ENCODE measurements at regions not wholly inside any gene's neighbourhood (a gene's known extent, or its start where the extent isn't known, plus 50 kb on each side); places are given as distances from the start of the nearest gene placed in this dataset.

DNA sequence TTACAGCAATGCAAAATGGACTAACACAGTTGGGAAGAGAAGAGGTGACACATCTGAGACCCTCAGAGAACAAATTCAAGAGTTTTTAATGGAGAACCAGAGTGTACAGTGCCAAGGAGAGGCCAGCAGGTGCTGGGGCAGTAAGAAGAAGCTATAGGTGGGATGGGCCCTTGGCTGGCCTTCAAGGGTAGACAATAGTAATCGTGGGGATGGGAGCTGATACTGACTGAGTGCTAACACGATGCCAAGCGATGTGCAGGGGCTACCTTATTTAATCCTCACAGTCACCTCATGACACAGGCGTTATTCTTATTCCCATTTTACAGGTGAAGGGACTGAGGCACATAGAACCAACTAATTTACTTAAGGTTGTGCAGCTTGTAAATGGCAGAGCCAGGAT lies 131.9 kb upstream of the ID2 start (continued):
- no peak for TF ChIP-seq EZH2 (IDR thresholded peaks at IDR 0.05)

GRCh38 chr2:8550481-8550880 lies 131.4 kb upstream of the ID2 start:
- Histone ChIP-seq H3K36me3 (ENCODE audit: control insufficient read depth in 1 of 2, insufficient read depth in 2 of 2, low read length in 2 of 2) (no peaks in the 10 kb centered on the region), H3K4me3 (replicated peaks in 1 of 2; ENCODE audit: low read depth in 1 of 2, low read length in 2 of 2) (no peak overlapping the region), H3K4me2 (ENCODE audit: low read length) (no peak overlapping the region), H2AFZ (ENCODE audit: low read depth, low read length, poor library complexity, severe bottlenecking) (no peak overlapping the region), H3K79me2 (ENCODE audit: insufficient read depth, low read length) (no peaks in the 10 kb centered on the region), H3K27ac (ENCODE audit: low read depth, low read length) (no peak overlapping the region), H4K20me1 (ENCODE audit: insufficient read depth) (no peaks in the 10 kb centered on the region), H3K9me2 (ENCODE audit: insufficient read depth) (no peaks in the 10 kb centered on the region), H3K27me3 (ENCODE audit: insufficient read depth, low read length) (no peaks in the 10 kb centered on the region), H3K9me3 (ENCODE audit: control insufficient read depth in 1 of 2, insufficient read depth in 1 of 2, low read depth in 1 of 2, low read length in 2 of 2) (no peaks in the 10 kb centered on the region), H3K9ac (ENCODE audit: low read length) (no peak overlapping the region), H3K4me1 (ENCODE audit: control insufficient read depth in 1 of 2, insufficient read depth in 2 of 2, low read length in 2 of 2) (no peaks in the 10 kb centered on the region)
- BruUV-seq (replicated peaks): no TSS peak
- ChIA-PET CTCF (no interaction called here), RAD21 (ENCODE audit: low non-redundant PET in 1 of 2, low total read pairs in 2 of 2, uncharacterized antibody in 2 of 2, unreplicated experiment in 2 of 2) (no interaction called here), POLR2A (interaction anchor here (1.3 kb wide), 1 partner anchor 131 kb away, joined by 5 read pairs; the partner anchor contains the start of gene ID2)
- intact Hi-C loops (cut with micrococcal nuclease): no loop called here
- DNase-seq (ENCODE audit: low read depth, low spot score) (no peak), ATAC-seq (no peak)
- TF ChIP-seq ZNF274 (IDR thresholded peaks at IDR 0.05; ENCODE audit: low read depth, low read length): no peak
- TF ChIP-seq CBX3 (IDR thresholded peaks at IDR 0.05; ENCODE audit: low read depth): no peak
- no peak for TF ChIP-seq RAD21 (IDR thresholded peaks at IDR 0.05; ENCODE audit: low read depth)
- no peak for TF ChIP-seq ZBTB33 (IDR thresholded peaks at IDR 0.05; ENCODE audit: extremely low read depth, insufficient replicate concordance, low read length)
- no peak for TF ChIP-seq JUND (IDR thresholded peaks at IDR 0.05)
- TF ChIP-seq POLR2AphosphoS5 (IDR thresholded peaks at IDR 0.05; ENCODE audit: low read depth, low read length): no peak
- TF ChIP-seq EZH2phosphoT487 (IDR thresholded peaks at IDR 0.05; ENCODE audit: borderline replicate concordance): no peak
- no peak for TF ChIP-seq EZH2 (IDR thresholded peaks at IDR 0.05)
- TF ChIP-seq CEBPB (IDR thresholded peaks at IDR 0.05; ENCODE audit: low read depth): no peak
- TF ChIP-seq ELF1 (IDR thresholded peaks at IDR 0.05; ENCODE audit: borderline replicate concordance, low read depth): no peak
- TF ChIP-seq, protein P1, sequence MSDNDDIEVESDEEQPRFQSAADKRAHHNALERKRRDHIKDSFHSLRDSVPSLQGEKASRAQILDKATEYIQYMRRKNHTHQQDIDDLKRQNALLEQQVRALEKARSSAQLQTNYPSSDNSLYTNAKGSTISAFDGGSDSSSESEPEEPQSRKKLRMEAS (IDR thresholded peaks at IDR 0.05): no peak
- TF ChIP-seq YY1 (IDR thresholded peaks at IDR 0.05; ENCODE audit: extremely low read depth, insufficient replicate concordance, low read depth, low read length): no peak
- no peak for TF ChIP-seq REST (IDR thresholded peaks at IDR 0.05; ENCODE audit: low read depth)
- no peak for TF ChIP-seq SIN3A (IDR thresholded peaks at IDR 0.05; ENCODE audit: low read depth)
- TF ChIP-seq EGR1 (IDR thresholded peaks at IDR 0.05; ENCODE audit: low read depth): no peak
- TF ChIP-seq SP1 (IDR thresholded peaks at IDR 0.05; ENCODE audit: low read depth): no peak
- TF ChIP-seq SRF (IDR thresholded peaks at IDR 0.05; ENCODE audit: low read depth): no peak
- no peak for TF ChIP-seq TCF7L2 (IDR thresholded peaks at IDR 0.05; ENCODE audit: borderline replicate concordance, extremely low read depth, insufficient read depth, insufficient read length)
- TF ChIP-seq ATF3 (IDR thresholded peaks at IDR 0.05): no peak
